Left ventricle myocardium inferior (tissue), 1 donor: ENCODE measurements at regions not wholly inside any gene's neighbourhood (a gene's known extent, or its start where the extent isn't known, plus 50 kb on each side); places are given as distances from the start of the nearest gene placed in this dataset.

ENCODE experiments used
- DNase-seq: peaks from one replicate; pipeline ENCODE4 v3.0.0-alpha.2; 2020
- H3K27ac ChIP-seq: fragments of 200-600 bp; replicated peaks from 2 replicates; pipeline ENCODE4 v1.8.0; 2021
- H3K27me3 ChIP-seq: fragments of 200-600 bp; 2 replicates; pipeline ENCODE4 v1.8.0; 2021; ENCODE audit warnings: low read depth
- H3K36me3 ChIP-seq: fragments of 200-600 bp; 2 replicates; pipeline ENCODE4 v1.8.0; 2021
- H3K4me1 ChIP-seq: fragments of 200-600 bp; 2 replicates; pipeline ENCODE4 v1.8.0; 2021
- H3K4me3 ChIP-seq: fragments of 200-600 bp; 2 replicates; pipeline ENCODE4 v1.8.0; 2021; ENCODE audit warnings: mild to moderate bottlenecking, moderate library complexity
- H3K9me3 ChIP-seq: fragments of 200-600 bp; replicated peaks from 2 replicates; pipeline ENCODE4 v1.8.0; 2021
- intact Hi-C: fragments of 100-400 bp; cut with micrococcal nuclease; formaldehyde crosslinking; loops from one replicate; pipeline ENCODE4 v1.11.0; 2022
- TF ChIP-seq, protein P1 (sequence below): fragments of 200-600 bp; IDR thresholded peaks from 2 replicates; pipeline ENCODE4 v1.8.0; 2021; ENCODE audit warnings: antibody characterized with exemption, mild to moderate bottlenecking, borderline replicate concordance
- donor health status: DM: no; HTN: yes; CAD: no; lungs with severe emphysema.

DNA sequence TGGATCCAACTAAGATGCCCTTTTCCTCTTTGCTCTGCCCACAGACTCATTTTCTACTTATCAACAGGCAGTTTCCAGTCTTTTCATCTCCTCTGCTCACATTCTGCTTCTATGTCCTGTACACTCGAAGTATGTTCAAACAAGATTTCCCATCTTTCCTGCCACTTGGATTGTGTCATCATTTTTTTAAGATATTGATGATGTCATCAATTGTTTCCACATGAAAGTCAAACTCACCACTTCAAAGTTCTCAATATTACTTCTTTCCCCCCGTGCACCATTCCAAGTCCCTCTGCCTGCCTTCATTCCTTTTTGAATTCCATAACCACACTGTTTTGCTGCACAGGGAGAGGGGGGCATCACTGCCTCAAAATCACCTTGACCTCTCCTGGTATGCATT is 175.0 kb upstream of the RFX3 start:
- DNase-seq = no peak
- TF ChIP-seq, protein P1, sequence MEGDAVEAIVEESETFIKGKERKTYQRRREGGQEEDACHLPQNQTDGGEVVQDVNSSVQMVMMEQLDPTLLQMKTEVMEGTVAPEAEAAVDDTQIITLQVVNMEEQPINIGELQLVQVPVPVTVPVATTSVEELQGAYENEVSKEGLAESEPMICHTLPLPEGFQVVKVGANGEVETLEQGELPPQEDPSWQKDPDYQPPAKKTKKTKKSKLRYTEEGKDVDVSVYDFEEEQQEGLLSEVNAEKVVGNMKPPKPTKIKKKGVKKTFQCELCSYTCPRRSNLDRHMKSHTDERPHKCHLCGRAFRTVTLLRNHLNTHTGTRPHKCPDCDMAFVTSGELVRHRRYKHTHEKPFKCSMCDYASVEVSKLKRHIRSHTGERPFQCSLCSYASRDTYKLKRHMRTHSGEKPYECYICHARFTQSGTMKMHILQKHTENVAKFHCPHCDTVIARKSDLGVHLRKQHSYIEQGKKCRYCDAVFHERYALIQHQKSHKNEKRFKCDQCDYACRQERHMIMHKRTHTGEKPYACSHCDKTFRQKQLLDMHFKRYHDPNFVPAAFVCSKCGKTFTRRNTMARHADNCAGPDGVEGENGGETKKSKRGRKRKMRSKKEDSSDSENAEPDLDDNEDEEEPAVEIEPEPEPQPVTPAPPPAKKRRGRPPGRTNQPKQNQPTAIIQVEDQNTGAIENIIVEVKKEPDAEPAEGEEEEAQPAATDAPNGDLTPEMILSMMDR = no peak
- intact Hi-C loops = no loop called here
- no peak overlapping the region for H3K27ac ChIP-seq
- no peaks in the 10 kb centered on the region for H3K36me3 ChIP-seq
- H3K4me3 ChIP-seq = no peak overlapping the region
- H3K27me3 ChIP-seq = peaks cover 14% of the 10 kb centered on the region
- H3K9me3 ChIP-seq = no peaks in the 10 kb centered on the region
- no peaks in the 10 kb centered on the region for H3K4me1 ChIP-seq

DNA sequence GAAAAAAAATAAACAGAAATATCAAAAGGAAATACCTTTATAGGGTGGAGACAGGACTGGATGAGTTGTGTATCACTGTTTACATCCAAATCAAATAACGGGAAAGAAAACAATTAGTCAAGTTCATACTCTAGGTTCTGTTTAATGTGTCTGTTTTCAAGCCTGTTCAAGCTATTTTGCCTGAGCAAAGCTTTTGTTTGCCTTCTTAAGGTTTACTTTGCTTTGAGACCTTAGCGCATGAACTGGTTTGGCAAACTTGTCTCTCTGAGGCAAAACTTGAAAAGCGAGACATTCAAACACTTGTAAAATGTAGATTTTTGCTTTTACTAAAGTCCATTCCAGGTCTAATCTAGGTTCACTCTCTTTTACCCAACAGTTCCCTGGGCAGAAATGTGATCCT is 174.1 kb upstream of the RFX3 start:
- Histone ChIP-seq H3K4me3 (no peak overlapping the region), H3K27ac (no peak overlapping the region), H3K9me3 (no peaks in the 10 kb centered on the region), H3K4me1 (no peaks in the 10 kb centered on the region), H3K27me3 (peaks cover 14% of the 10 kb centered on the region), H3K36me3 (no peaks in the 10 kb centered on the region)
- no peak for DNase-seq
- TF ChIP-seq, protein P1 = no peak
- intact Hi-C loops = no loop called here

DNA sequence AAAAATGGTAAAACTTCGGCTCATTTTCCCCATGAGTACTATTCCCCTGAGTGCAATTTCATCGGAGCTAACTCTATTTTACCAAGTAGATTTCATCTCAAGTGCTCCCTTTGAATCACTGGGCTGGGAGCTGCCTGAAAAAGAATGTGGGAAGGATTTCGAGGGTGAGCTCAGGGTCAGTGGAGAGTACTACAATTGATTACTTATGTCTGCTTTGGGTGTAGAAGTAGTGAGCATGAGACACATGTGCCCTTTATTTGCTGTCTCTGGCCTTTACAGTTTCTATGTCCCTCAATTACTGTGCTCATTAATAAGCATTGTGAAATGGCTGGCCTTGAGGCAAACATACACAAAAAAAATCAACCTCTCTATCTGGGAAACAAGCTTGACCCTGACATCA is 172.7 kb upstream of the RFX3 start:
- H3K4me1 ChIP-seq = no peaks in the 10 kb centered on the region
- TF ChIP-seq, protein P1 = no peak
- no peaks in the 10 kb centered on the region for H3K36me3 ChIP-seq
- no peaks in the 10 kb centered on the region for H3K9me3 ChIP-seq
- peaks cover 12% of the 10 kb centered on the region for H3K27me3 ChIP-seq
- H3K4me3 ChIP-seq = no peak overlapping the region
- no peak for DNase-seq
- H3K27ac ChIP-seq = no peak overlapping the region
- intact Hi-C loops = no loop called here

DNA sequence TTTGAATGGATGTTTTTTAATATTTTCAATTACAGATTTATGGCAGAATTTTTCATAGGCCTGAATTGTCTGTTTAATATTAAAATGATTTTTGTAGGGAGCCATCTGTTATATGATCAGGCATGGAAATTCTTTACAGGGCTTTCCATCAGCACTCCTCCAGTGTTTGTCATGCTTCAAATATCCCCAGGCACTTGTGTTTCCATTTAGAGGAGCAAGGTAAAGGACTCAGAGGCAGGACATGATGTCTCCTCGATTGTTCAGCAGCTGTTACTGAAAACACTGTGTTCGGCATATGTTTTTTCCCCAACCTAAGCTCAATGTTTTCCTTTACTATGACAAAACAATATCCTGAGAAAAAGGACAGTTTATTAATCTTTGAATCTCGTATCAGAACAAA is 172.3 kb upstream of the RFX3 start:
- Histone ChIP-seq H3K36me3 (no peaks in the 10 kb centered on the region), H3K27me3 (peaks cover 7% of the 10 kb centered on the region), H3K4me1 (no peaks in the 10 kb centered on the region), H3K4me3 (no peak overlapping the region), H3K27ac (no peak overlapping the region), H3K9me3 (no peaks in the 10 kb centered on the region)
- intact Hi-C loops = no loop called here
- DNase-seq = no peak
- TF ChIP-seq, protein P1 = no peak

DNA sequence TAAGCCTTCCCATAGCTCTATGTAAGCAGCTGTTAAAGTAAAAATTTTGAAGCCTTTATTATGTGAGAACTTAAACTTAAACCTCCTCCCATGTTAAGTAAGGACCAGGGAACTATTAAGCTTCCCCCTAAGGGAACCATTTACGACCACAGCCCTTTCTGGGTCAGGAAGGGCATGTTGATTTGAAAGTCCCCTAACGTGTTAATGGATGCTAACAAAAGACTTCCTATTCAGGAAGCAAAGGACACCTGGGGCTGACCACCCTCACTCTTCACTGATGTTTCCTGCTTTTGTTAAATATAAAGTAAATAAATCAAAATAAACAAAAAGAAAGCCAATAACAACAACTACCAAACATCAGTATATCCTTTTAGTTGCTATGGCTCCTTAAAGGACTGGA is 170.6 kb upstream of the RFX3 start:
- DNase-seq = no peak
- Histone ChIP-seq H3K36me3 (no peaks in the 10 kb centered on the region), H3K9me3 (no peaks in the 10 kb centered on the region), H3K27ac (no peak overlapping the region), H3K4me1 (no peaks in the 10 kb centered on the region), H3K4me3 (no peak overlapping the region), H3K27me3 (no peaks in the 10 kb centered on the region)
- TF ChIP-seq, protein P1 = no peak
- intact Hi-C loops = no loop called here

DNA sequence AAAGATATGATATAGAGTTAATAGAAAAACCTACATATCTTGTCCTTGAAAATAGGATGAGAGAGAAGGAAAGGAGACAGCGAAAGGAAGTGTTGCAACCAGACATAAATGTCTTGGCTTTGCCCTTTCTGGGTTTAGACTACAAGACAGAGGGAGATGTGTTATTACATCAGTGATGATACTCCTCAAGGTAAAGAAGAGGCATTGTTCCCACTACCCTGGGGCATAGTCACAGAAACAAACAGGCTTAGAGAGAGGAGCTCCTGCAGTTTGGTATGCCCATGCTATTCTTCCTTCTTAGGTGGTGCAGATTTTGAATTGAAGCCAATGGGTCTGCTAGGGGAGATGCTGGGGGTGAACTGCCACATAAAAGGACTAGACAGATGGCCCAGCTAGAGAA is 166.8 kb upstream of the RFX3 start:
- intact Hi-C loops = loop anchor here (5.0 kb wide), 1 partner anchor 480 kb away; no protein-coding TSS in a partner anchor
- TF ChIP-seq, protein P1 = no peak
- Histone ChIP-seq H3K36me3 (no peaks in the 10 kb centered on the region), H3K9me3 (no peaks in the 10 kb centered on the region), H3K4me3 (no peak overlapping the region), H3K27ac (no peak overlapping the region), H3K27me3 (no peaks in the 10 kb centered on the region), H3K4me1 (no peaks in the 10 kb centered on the region)
- DNase-seq = no peak
